CD4-positive, alpha-beta T cell treated with Interleukin-1 beta for 1 hour (primary cell): ENCODE measurements at regions not wholly inside any gene's neighbourhood (a gene's known extent, or its start where the extent isn't known, plus 50 kb on each side); places are given as distances from the start of the nearest gene placed in this dataset.
"Not testable (repeated sequence)": the region's sequence is repeated elsewhere in the genome, so short reads cannot be mapped to it uniquely, and the experiment has no call there.

Experiments used
- DNase-seq, 2 donors: peaks; one replicate each; pipeline ENCODE4 v3.0.0-alpha.2; 2020 to 2022

- DNase-seq = no peak
Observed at GRCh38 chr21:35178098-35178497, 129.0 kb upstream of the RUNX1 start.

GRCh38 chr21:35172231-35172630, 123.1 kb upstream of the RUNX1 start:
- DNase-seq = peak in 1 of 2 donors; percentile 16

GRCh38 chr21:35171385-35171784, 122.3 kb upstream of the RUNX1 start:
- no peak for DNase-seq

- DNase-seq = no peak
Observed at GRCh38 chr21:35170818-35171217, 121.7 kb upstream of the RUNX1 start.

GRCh38 chr21:35170244-35170643, 121.1 kb upstream of the RUNX1 start:
- no peak for DNase-seq

GRCh38 chr21:35169574-35169973, 120.5 kb upstream of the RUNX1 start:
- DNase-seq = no peak

- DNase-seq = no peak
Observed at GRCh38 chr21:35168735-35169134, 119.6 kb upstream of the RUNX1 start.

GRCh38 chr21:35164971-35165483, 115.9 kb upstream of the RUNX1 start:
- DNase-seq = no peak

- no peak for DNase-seq
Observed at GRCh38 chr21:35164380-35164779, 115.3 kb upstream of the RUNX1 start.

GRCh38 chr21:35163411-35163810, 114.3 kb upstream of the RUNX1 start:
- no peak for DNase-seq

GRCh38 chr21:35162831-35163230, 113.7 kb upstream of the RUNX1 start:
- no peak for DNase-seq

GRCh38 chr21:35159881-35160280, 110.8 kb upstream of the RUNX1 start:
- no peak for DNase-seq

- not testable (repeated sequence) for DNase-seq
Observed at GRCh38 chr21:35157374-35157773, 108.3 kb upstream of the RUNX1 start.

GRCh38 chr21:35156293-35157278, 107.5 kb upstream of the RUNX1 start:
- no peak for DNase-seq

- no peak for DNase-seq
Observed at GRCh38 chr21:35154788-35155187, 105.7 kb upstream of the RUNX1 start.

- DNase-seq = no peak
Observed at GRCh38 chr21:35153671-35154070, 104.6 kb upstream of the RUNX1 start.

GRCh38 chr21:35150562-35151226, 101.6 kb upstream of the RUNX1 start:
- DNase-seq = no peak

- DNase-seq = no peak
Observed at GRCh38 chr21:35149698-35150097, 100.6 kb upstream of the RUNX1 start.

GRCh38 chr21:35147439-35147838, 98.3 kb upstream of the RUNX1 start:
- DNase-seq = no peak

GRCh38 chr21:35145626-35146233, 96.6 kb upstream of the RUNX1 start:
- no peak for DNase-seq

- no peak for DNase-seq
Observed at GRCh38 chr21:35144978-35145377, 95.9 kb upstream of the RUNX1 start.

- no peak for DNase-seq
Observed at GRCh38 chr21:35142036-35142815, 93.1 kb upstream of the RUNX1 start.

GRCh38 chr21:35139382-35139715, 90.2 kb upstream of the RUNX1 start:
- DNase-seq = no peak
